Neuronal stem cell (in vitro differentiated cells): ENCODE measurements at regions not wholly inside any gene's neighbourhood (a gene's known extent, or its start where the extent isn't known, plus 50 kb on each side); places are given as distances from the start of the nearest gene placed in this dataset.

Experiments used
- DNase-seq: peaks from one replicate; pipeline ENCODE4 v3.0.0-alpha.2; 2013; ENCODE audit warnings: low spot score
- H2AFZ ChIP-seq: one replicate; pipeline ENCODE4 v1.6.1; 2013; ENCODE audit warnings: mild to moderate bottlenecking, low read length, inconsistent platforms
- H2AK5ac ChIP-seq: 2 replicates; pipeline ENCODE4 v1.6.1; 2013; ENCODE audit warnings: low read depth, mild to moderate bottlenecking, inconsistent platforms, low read length, moderate library complexity, mixed read lengths
- H2BK120ac ChIP-seq: 2 replicates; pipeline ENCODE4 v1.6.1; 2013; ENCODE audit warnings: low read depth, mild to moderate bottlenecking, inconsistent platforms, low read length, moderate library complexity, mixed read lengths
- H2BK12ac ChIP-seq: one replicate; pipeline ENCODE4 v1.6.1; 2013; ENCODE audit warnings: low read length, inconsistent platforms
- H2BK15ac ChIP-seq: 2 replicates; pipeline ENCODE4 v1.6.1; 2013; ENCODE audit warnings: mild to moderate bottlenecking, low read length, inconsistent platforms, mixed read lengths
- H2BK5ac ChIP-seq: one replicate; pipeline ENCODE4 v1.6.1; 2013; ENCODE audit warnings: inconsistent platforms, mild to moderate bottlenecking, low read length, moderate library complexity
- H3K14ac ChIP-seq: one replicate; pipeline ENCODE4 v1.6.1; 2013; ENCODE audit warnings: low read length, inconsistent platforms
- H3K18ac ChIP-seq: 2 replicates; pipeline ENCODE4 v1.6.1; 2013; ENCODE audit warnings: low read length, inconsistent platforms
- H3K23ac ChIP-seq: 2 replicates; pipeline ENCODE4 v1.6.1; 2013; ENCODE audit warnings: low read depth, mild to moderate bottlenecking, mixed read lengths, low read length, inconsistent platforms; ENCODE audit not compliant: poor library complexity
- H3K27ac ChIP-seq: replicated peaks from 3 replicates; pipeline ENCODE4 v1.5.1; 2013; ENCODE audit warnings: low read length, inconsistent platforms
- H3K27me3 ChIP-seq, 3 experiments: 2 replicates each; pipeline ENCODE4 v1.6.1; 2013; ENCODE audit warnings: low read length in 3 of 3, mild to moderate bottlenecking in 2 of 3, inconsistent platforms in 1 of 3, low read depth in 1 of 3, mixed read lengths in 1 of 3, moderate library complexity in 1 of 3; ENCODE audit not compliant: control insufficient read depth in 3 of 3, insufficient read depth in 3 of 3
- H3K36me3 ChIP-seq, 2 donors: replicated peaks in 1 of 2; 2 replicates each; pipeline ENCODE4 v1.6.1; 2013; ENCODE audit warnings: low read length in 2 of 2; ENCODE audit not compliant: control insufficient read depth in 2 of 2, insufficient read depth in 2 of 2
- H3K4ac ChIP-seq: 2 replicates; pipeline ENCODE4 v1.6.1; 2013; ENCODE audit warnings: inconsistent platforms, mild to moderate bottlenecking, low read length, moderate library complexity
- H3K4me1 ChIP-seq, 2 donors: 1 replicate in 1 of 2; 2 replicates in 1 of 2; pipeline ENCODE4 v1.6.1; 2013; ENCODE audit warnings: low read length in 2 of 2, low read depth in 1 of 2; ENCODE audit not compliant: control insufficient read depth in 2 of 2, insufficient read depth in 1 of 2
- H3K4me2 ChIP-seq: one replicate; pipeline ENCODE4 v1.6.1; 2013; ENCODE audit warnings: mild to moderate bottlenecking, low read length, inconsistent platforms; ENCODE audit not compliant: insufficient read depth, poor library complexity, severe bottlenecking
- H3K4me3 ChIP-seq, 2 donors: 2 replicates each; pipeline ENCODE4 v1.5.1; 2013; ENCODE audit warnings: low read length in 2 of 2, mild to moderate bottlenecking in 2 of 2, inconsistent platforms in 1 of 2, moderate library complexity in 1 of 2
- H3K79me1 ChIP-seq: one replicate; pipeline ENCODE4 v1.6.1; 2013; ENCODE audit warnings: low read depth, mild to moderate bottlenecking, inconsistent platforms, low read length, moderate library complexity
- H3K9ac ChIP-seq: one replicate; pipeline ENCODE4 v1.6.1; 2013; ENCODE audit warnings: mild to moderate bottlenecking, low read depth, low read length, inconsistent platforms; ENCODE audit not compliant: poor library complexity
- H3K9me3 ChIP-seq, 2 donors: replicated peaks in 1 of 2; 2 replicates each; pipeline versions ENCODE3 to v1.6.1; 2013; ENCODE audit warnings: low read length in 2 of 2, mild to moderate bottlenecking in 2 of 2, inconsistent platforms in 1 of 2, low read depth in 1 of 2, mixed read lengths in 1 of 2, moderate library complexity in 1 of 2; ENCODE audit not compliant: control insufficient read depth in 2 of 2, insufficient read depth in 1 of 2
- H4K8ac ChIP-seq: one replicate; pipeline ENCODE4 v1.6.1; 2013; ENCODE audit warnings: low read depth, mild to moderate bottlenecking, inconsistent platforms, low read length, moderate library complexity
- H4K91ac ChIP-seq: one replicate; pipeline ENCODE4 v1.6.1; 2013; ENCODE audit warnings: low read length, low read depth, mild to moderate bottlenecking, inconsistent platforms; ENCODE audit not compliant: poor library complexity
- WGBS, 2 donors: extraction: QIAGEN DNeasy Blood & Tissue Kit; methylation state at CpG; one replicate each; pipeline ENCODE4 v1.1.7; 2013; ENCODE audit warnings: missing lambda C conversion rate in 2 of 2, mixed read lengths in 1 of 2; ENCODE audit not compliant: insufficient read length in 2 of 2, insufficient replicate concordance in 1 of 2; ENCODE audit errors: extremely low coverage in 2 of 2; 5-methylcytosine and 5-hydroxymethylcytosine counted together

- Histone ChIP-seq H2BK120ac (no peak overlapping the region), H3K14ac (no peak overlapping the region), H2AFZ (no peak overlapping the region), H2BK15ac (no peak overlapping the region), H3K4me2 (no peak overlapping the region), H3K9ac (no peak overlapping the region), H2BK12ac (no peak overlapping the region), H3K27ac (no peak overlapping the region), H3K18ac (no peak overlapping the region), H3K23ac (no peak overlapping the region), H3K4me3 (no peak overlapping the region), H3K27me3 (no peaks in the 10 kb centered on the region), H3K36me3 (no peaks in the 10 kb centered on the region), H2AK5ac (no peak overlapping the region), H4K8ac (no peak overlapping the region), H3K9me3 (no peaks in the 10 kb centered on the region), H3K4me1 (no peaks in the 10 kb centered on the region), H3K79me1 (no peaks in the 10 kb centered on the region), H3K4ac (no peak overlapping the region), H4K91ac (no peak overlapping the region), H2BK5ac (no peak overlapping the region)
- no peak for DNase-seq
Observed at GRCh38 chrX:39592776-39593175, 505.0 kb downstream of the BCOR start.

- H2BK5ac ChIP-seq, result no peak overlapping the region
- DNase-seq, result no peak
- H3K4me1 ChIP-seq, result no peaks in the 10 kb centered on the region
- H2AFZ ChIP-seq, result no peak overlapping the region
- no peak overlapping the region for H3K4me2 ChIP-seq
- H2AK5ac ChIP-seq, result no peak overlapping the region
- H3K27me3 ChIP-seq, result no peaks in the 10 kb centered on the region
- H4K8ac ChIP-seq, result no peak overlapping the region
- H2BK120ac ChIP-seq, result no peak overlapping the region
- no peaks in the 10 kb centered on the region for H3K36me3 ChIP-seq
- H3K27ac ChIP-seq, result no peak overlapping the region
- no peak overlapping the region for H2BK15ac ChIP-seq
- no peak overlapping the region for H3K9ac ChIP-seq
- H4K91ac ChIP-seq, result no peak overlapping the region
- no peak overlapping the region for H3K4me3 ChIP-seq
- H3K14ac ChIP-seq, result no peak overlapping the region
- no peak overlapping the region for H2BK12ac ChIP-seq
- H3K79me1 ChIP-seq, result no peaks in the 10 kb centered on the region
- no peak overlapping the region for H3K23ac ChIP-seq
- no CpG with 5 or more reads among the region's 1 CpG for WGBS, 2 donors
- H3K9me3 ChIP-seq, result no peaks in the 10 kb centered on the region
- H3K18ac ChIP-seq, result no peak overlapping the region
- H3K4ac ChIP-seq, result no peak overlapping the region
Observed at GRCh38 chrX:39595977-39596376, 501.8 kb downstream of the BCOR start.

- H4K8ac ChIP-seq, result no peak overlapping the region
- H2AK5ac ChIP-seq, result no peak overlapping the region
- H2BK12ac ChIP-seq, result no peak overlapping the region
- no peaks in the 10 kb centered on the region for H3K27me3 ChIP-seq
- no peak for DNase-seq
- no peaks in the 10 kb centered on the region for H3K9me3 ChIP-seq
- H3K4me1 ChIP-seq, result no peaks in the 10 kb centered on the region
- H3K18ac ChIP-seq, result no peak overlapping the region
- H3K79me1 ChIP-seq, result no peaks in the 10 kb centered on the region
- H3K4me2 ChIP-seq, result no peak overlapping the region
- H2BK5ac ChIP-seq, result no peak overlapping the region
- no peak overlapping the region for H4K91ac ChIP-seq
- no peak overlapping the region for H2BK15ac ChIP-seq
- no peaks in the 10 kb centered on the region for H3K36me3 ChIP-seq
- no peak overlapping the region for H2BK120ac ChIP-seq
- no peak overlapping the region for H3K23ac ChIP-seq
- no peak overlapping the region for H3K4ac ChIP-seq
- no peak overlapping the region for H3K4me3 ChIP-seq
- no peak overlapping the region for H3K9ac ChIP-seq
- H3K27ac ChIP-seq, result no peak overlapping the region
- H2AFZ ChIP-seq, result no peak overlapping the region
- H3K14ac ChIP-seq, result no peak overlapping the region
Observed at GRCh38 chrX:39596437-39596836, 501.3 kb downstream of the BCOR start.

GRCh38 chrX:39599339-39599738, 498.4 kb downstream of the BCOR start:
- Histone ChIP-seq H4K91ac (no peak overlapping the region), H3K14ac (no peak overlapping the region), H4K8ac (no peak overlapping the region), H2BK15ac (no peak overlapping the region), H3K9me3 (no peaks in the 10 kb centered on the region), H3K27ac (no peak overlapping the region), H2AFZ (no peak overlapping the region), H3K4me3 (no peak overlapping the region), H3K36me3 (no peaks in the 10 kb centered on the region), H3K23ac (no peak overlapping the region), H2BK5ac (no peak overlapping the region), H2BK12ac (no peak overlapping the region), H3K9ac (peak overlapping the region; percentile 50), H3K4me2 (no peak overlapping the region), H3K4me1 (no peaks in the 10 kb centered on the region), H3K27me3 (peaks cover 0 to 5% (median 0%) of the 10 kb centered on the region in 3 experiments), H3K4ac (no peak overlapping the region), H3K79me1 (no peaks in the 10 kb centered on the region), H2BK120ac (no peak overlapping the region), H2AK5ac (no peak overlapping the region), H3K18ac (no peak overlapping the region)
- no peak for DNase-seq
- whole genome bisulfite sequencing, 2 donors, result no CpG with 5 or more reads among the region's 6 CpGs
